IPS DF 4.7 (cell line): ENCODE measurements at regions not wholly inside any gene's neighbourhood (a gene's known extent, or its start where the extent isn't known, plus 50 kb on each side); places are given as distances from the start of the nearest gene placed in this dataset.

Experiments
- DNase-seq: peaks from one replicate; pipeline ENCODE4 v3.0.0-alpha.2; 2013; ENCODE audit warnings: low spot score; ENCODE audit errors: extremely low read depth

- no peak for DNase-seq
These were observed 1519.2 kb downstream of the EFNB2 start for GRCh38 chr13:105016266-105016665.

GRCh38 chr13:105008604-105009003 lies 1526.9 kb downstream of the EFNB2 start:
- no peak for DNase-seq

DNA sequence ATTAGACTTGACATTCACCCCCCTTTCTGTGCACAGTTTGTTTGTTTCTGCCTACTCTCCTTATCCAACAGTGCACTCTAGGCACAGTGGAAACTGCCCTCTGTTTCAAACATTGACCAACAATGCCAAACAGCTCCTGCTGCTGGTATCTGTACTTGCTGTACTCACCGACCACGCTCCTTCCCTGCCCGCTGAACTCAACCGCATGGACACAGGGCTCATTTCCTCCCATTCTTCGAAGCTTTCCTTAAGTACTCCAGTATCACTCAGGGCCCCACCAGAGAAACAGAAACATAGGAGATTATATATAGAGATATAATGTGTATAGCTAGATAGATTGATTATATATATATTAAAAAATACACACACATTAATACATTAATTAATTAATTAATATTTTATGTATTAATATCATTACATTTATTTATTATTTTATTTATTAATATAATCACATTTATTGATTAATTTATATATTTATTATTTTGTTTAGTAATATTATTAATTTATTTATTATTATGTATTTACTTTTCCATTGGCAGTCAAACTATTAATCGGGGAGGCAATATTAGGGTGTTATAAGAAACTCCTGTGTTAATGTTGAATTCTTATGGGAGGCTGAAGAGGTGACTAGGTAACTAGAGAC lies 1528.2 kb downstream of the EFNB2 start:
- DNase-seq = no peak

DNA sequence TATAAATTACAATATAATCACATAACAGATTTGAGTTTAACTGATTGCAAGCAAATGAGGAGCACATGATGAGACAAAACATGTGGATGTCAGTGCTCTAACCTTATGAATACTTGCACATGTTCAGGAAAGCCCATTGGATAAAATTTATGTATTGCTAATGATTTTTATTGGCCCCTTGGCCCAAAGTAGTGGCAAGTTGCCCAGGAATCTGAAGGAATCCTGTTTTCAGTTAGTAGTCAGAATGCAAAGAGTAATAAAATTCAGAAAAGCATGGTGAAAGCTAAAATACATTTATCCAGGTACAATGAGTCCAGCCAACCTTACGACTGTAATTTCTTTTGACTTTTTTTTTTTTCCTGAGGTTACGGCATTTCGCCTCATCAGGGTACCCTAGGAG lies 1539.4 kb downstream of the EFNB2 start:
- DNase-seq = no peak

DNA sequence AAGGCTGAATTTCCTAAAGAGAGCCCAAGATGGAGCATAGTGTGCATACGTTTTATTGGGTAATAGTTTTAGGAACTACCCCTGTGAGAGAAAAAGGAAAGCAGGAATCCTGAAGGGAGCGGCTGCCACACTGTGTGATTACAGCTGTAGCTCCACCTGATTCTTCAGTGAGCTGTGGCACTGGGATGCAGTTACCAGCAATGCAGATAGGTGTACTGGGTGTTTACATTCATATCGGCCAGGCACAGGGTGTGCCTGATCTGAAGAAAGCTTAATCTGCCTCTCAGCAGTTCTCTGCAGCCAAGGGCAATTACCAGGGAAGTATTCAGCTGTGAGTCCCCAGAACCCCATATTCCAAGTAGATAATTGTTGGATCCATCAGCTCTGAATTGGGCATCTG lies 1541.8 kb downstream of the EFNB2 start:
- DNase-seq = no peak

DNA sequence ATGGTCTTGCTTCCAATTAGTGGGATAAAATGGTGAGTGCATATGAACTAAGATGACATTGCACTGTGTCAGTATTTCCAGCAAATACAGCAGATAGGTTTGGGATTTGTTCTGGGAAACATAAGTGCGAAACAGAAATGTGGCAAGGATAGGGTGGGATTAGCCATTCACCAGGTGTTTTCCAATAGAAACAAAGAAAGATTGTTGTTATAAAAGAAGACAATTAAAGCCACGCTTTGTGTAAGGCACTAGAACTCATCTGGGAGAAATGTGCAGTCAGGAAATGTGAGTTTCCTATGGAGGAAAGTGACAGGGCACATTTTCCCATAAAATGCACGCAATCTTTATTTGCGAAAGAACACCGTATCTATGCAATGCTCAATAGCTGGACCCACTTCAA lies 1547.8 kb downstream of the EFNB2 start:
- no peak for DNase-seq

DNA sequence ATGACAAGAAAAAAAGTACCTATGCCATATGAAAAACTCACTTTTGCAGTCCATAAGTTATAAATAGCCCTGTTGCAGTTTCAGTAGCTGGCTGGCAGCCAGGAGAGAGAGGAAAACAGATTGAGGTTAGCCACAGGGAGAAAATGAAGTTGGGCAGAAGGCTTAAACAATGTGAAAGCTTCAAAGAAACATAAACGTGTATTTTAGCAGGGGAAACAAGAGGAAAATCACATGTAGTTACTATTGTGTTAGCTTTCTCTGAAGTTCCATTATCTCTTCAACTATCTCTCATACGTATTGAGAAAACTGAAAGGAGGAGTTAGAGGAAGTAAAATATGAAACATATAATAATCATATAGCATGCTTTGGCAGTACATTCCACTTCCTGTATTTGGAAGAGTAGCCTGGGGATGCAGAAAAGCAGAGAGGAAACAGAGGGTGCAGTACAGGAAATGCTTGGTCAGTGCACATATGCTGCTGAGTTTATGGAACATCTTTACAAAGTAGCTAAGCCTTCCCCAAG lies 1551.1 kb downstream of the EFNB2 start:
- no peak for DNase-seq

DNA sequence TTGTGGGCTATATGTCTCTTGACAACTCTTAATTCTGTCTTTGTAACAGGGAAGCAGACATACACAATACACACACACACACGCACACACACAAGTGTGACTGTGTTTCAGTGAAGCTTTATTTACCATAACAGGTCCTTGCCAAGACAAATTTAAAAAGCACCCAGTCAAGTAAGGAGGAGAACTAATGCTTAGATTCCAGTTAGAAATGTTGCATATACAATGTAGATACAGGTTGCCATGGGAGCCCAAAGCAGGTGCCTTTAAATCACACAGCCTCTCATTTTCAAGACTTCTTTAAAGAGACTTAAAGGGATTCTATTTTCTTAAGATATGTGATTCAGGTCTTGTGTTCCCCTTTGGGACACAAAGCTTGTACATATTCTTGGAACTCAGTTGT lies 1551.9 kb downstream of the EFNB2 start:
- DNase-seq = no peak

- DNase-seq = no peak
These were observed 1554.9 kb downstream of the EFNB2 start for GRCh38 chr13:104980586-104980985.

- no peak for DNase-seq
These were observed 1556.0 kb downstream of the EFNB2 start for GRCh38 chr13:104979281-104980030.

DNA sequence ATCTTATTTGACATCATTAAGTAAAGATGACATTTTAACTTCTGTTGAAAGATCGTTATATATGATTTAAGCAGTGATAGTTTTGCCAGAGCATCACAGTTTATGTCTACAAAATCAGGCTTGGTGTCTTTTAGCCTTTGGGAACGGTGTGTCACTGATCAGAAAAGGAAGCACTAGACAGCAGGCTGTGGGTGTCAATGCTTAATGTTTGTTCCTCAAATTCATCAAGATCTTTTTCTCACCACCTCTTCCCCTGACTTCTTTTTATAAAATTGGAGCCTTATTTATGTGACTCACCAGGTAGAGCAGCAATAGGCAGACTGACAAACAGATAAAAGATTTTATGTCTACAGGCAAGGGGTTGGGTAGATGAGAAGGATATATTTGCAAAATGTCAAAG lies 1558.5 kb downstream of the EFNB2 start:
- no peak for DNase-seq

DNA sequence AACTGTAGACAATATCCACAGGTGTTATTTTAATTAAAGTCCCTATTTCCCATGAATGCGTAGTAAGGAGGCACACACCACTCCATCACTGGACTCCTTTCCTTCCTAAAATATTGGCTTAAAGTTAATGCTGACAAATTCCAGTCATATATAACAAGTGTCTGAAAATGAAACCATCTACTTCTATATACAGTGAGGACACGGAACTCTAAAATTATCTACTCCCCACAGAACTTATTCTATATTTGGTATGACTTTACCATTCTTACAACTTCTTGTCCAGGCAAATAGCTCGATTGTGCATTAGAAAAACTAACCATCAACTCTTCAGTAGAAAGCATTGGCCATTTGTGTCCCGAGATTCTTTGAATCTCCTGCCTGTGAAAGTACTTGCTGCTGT lies 1560.2 kb downstream of the EFNB2 start:
- DNase-seq = no peak

DNA sequence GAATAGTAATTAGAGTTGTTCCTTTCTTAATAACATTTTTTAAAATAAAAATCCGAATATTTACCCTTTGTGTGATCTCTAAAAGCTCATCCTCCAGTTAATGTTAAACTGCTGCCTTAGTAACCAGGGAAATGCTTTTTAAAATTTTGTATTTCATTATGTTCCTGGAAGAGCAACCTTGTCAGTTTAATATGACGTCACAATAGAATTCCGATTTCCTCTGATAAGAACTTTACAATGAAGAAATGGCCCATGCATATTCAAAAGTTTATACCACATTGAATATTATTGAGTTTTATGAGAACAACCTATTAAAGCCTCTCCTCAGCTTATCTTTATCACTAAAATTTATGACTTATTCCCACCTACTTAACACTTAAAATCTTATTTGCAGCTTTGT lies 1566.6 kb downstream of the EFNB2 start:
- no peak for DNase-seq

GRCh38 chr13:104967836-104968630 lies 1567.4 kb downstream of the EFNB2 start:
- no peak for DNase-seq

DNA sequence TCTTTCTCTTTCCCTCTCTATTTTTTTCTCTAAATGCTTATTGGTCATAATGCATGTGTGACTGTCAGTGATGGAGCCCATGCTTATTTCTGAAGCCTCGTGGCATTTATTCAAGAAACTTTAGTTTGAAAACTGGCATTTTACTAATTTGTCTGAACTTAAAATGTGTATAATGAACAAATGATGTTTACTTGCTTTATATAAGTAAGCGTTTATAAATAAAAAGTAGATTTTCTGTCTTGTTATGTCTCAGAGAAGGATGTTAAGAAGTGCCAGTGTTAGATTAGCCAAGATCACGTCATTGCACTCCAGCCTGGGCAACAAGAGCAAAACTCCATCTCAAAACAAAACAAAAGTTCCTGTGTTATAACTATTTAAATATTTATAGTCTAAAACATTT lies 1568.1 kb downstream of the EFNB2 start:
- no peak for DNase-seq

- DNase-seq = no peak
These were observed 1573.1 kb downstream of the EFNB2 start for GRCh38 chr13:104962411-104962810.

GRCh38 chr13:104961246-104961645 lies 1574.2 kb downstream of the EFNB2 start:
- DNase-seq = no peak

DNA sequence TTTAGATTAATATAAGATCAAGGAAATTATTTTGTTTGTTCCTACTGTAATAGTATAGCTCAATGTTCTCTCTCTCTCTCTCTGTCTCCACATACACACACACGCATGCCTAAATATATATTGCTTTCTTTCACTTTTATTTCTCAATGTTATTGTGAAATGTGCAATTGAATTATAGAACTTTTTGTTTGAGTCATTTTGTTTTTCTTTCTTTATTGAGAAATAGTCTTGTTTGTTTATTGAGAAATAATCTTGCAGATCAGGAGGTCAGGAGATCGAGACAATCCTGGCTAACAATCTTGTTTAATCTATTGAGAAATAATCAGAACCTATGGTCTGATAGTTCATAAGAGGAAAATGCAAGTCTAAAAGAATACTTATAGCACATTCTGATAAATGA lies 1581.3 kb downstream of the EFNB2 start:
- DNase-seq = no peak

GRCh38 chr13:104953588-104953987 lies 1581.9 kb downstream of the EFNB2 start:
- no peak for DNase-seq

- no peak for DNase-seq
These were observed 1585.4 kb downstream of the EFNB2 start for GRCh38 chr13:104949840-104950740.

GRCh38 chr13:104944176-104944575 lies 1591.3 kb downstream of the EFNB2 start:
- DNase-seq = no peak
